Endothelial cell of umbilical vein (primary cell): ENCODE measurements at regions not wholly inside any gene's neighbourhood (a gene's known extent, or its start where the extent isn't known, plus 50 kb on each side); places are given as distances from the start of the nearest gene placed in this dataset.

Experiments
- BruUV-seq: library from RNA; stranded (reverse); fragments of 400-500 nt; replicated peaks from 2 replicates; lab custom pipeline; 2021; lab: Mats Ljungman, UMichigan
- CTCF ChIA-PET: fragments of 300-600, 350-600 bp; sonication (Branson Sonifier 250); formaldehyde crosslinking; loops from one replicate; lab custom pipeline; 2021; ENCODE audit warnings: antibody characterized with exemption, inconsistent platforms; lab: Charles Lee
- POLR2A ChIA-PET: fragments of 300-600, 350-600 bp; sonication (Branson Sonifier 250); formaldehyde crosslinking; loops from one replicate; lab custom pipeline; 2021; ENCODE audit warnings: antibody characterized with exemption, inconsistent platforms; lab: Charles Lee
- DNase-seq: peaks from one replicate; pipeline ENCODE4 v3.0.0-alpha.2; 2011; ENCODE audit warnings: low read depth, low spot score
- FAIRE-seq: peaks from 2 replicates; lab custom pipeline; 2011; peaks lifted over from hg19 to GRCh38; lab: Jason Lieb, UNC
- H2AFZ ChIP-seq: 2 replicates; pipeline ENCODE4 v1.6.0; 2012; ENCODE audit warnings: low read depth, low read length, control low read depth, inconsistent platforms
- H3K27ac ChIP-seq: 2 replicates; pipeline ENCODE4 v1.5.1; 2011; ENCODE audit warnings: low read depth, mild to moderate bottlenecking, control low read depth, low read length, moderate library complexity; ENCODE audit not compliant: insufficient read depth
- H3K27me3 ChIP-seq, 2 experiments: 2 replicates each; pipeline versions ENCODE4 v1.6.0 to v1.6.1; 2011; ENCODE audit warnings: low read length in 2 of 2, mixed read lengths in 1 of 2; ENCODE audit not compliant: control insufficient read depth in 2 of 2, insufficient read depth in 2 of 2
- H3K36me3 ChIP-seq, 2 experiments: 2 replicates in 1 of 2; 3 replicates in 1 of 2; pipeline ENCODE4 v1.5.1; 2011; ENCODE audit warnings: low read length in 2 of 2, mild to moderate bottlenecking in 1 of 2, moderate library complexity in 1 of 2; ENCODE audit not compliant: control insufficient read depth in 2 of 2, insufficient read depth in 2 of 2; ENCODE audit errors: extremely low read depth in 1 of 2
- H3K4me1 ChIP-seq: 3 replicates; pipeline ENCODE4 v1.5.1; 2011; ENCODE audit warnings: mild to moderate bottlenecking, low read length; ENCODE audit not compliant: control insufficient read depth, insufficient read depth; ENCODE audit errors: extremely low read depth
- H3K4me2 ChIP-seq: 2 replicates; pipeline ENCODE4 v1.6.1; 2011; ENCODE audit warnings: low read length, control low read depth, mixed read lengths; ENCODE audit not compliant: insufficient read depth
- H3K4me3 ChIP-seq, 3 experiments: fragments of 200-600 bp in 1 of 3; sonication (generic), shearing (Covaris generic) in 1 of 3; replicated peaks in 1 of 3; 2 replicates each; pipeline ENCODE4 v1.5.1; 2011 to 2016; ENCODE audit warnings: control low read depth in 3 of 3, low read length in 3 of 3, mild to moderate bottlenecking in 2 of 3, inconsistent platforms in 1 of 3, low read depth in 1 of 3, moderate library complexity in 1 of 3; ENCODE audit not compliant: insufficient read depth in 1 of 3
- H3K79me2 ChIP-seq: 2 replicates; pipeline ENCODE4 v1.6.0; 2012; ENCODE audit warnings: low read length, inconsistent platforms; ENCODE audit not compliant: control insufficient read depth, insufficient read depth
- H3K9ac ChIP-seq: replicated peaks from 2 replicates; pipeline ENCODE3; 2011; ENCODE audit warnings: low read length, control low read depth; ENCODE audit not compliant: insufficient read depth; ENCODE audit errors: extremely low read depth
- H3K9me1 ChIP-seq: replicated peaks from 3 replicates; pipeline ENCODE4 v1.6.0; 2011; ENCODE audit warnings: mild to moderate bottlenecking, low read length; ENCODE audit not compliant: control insufficient read depth, insufficient read depth; ENCODE audit errors: extremely low read depth
- H3K9me3 ChIP-seq: replicated peaks from 2 replicates; pipeline ENCODE4 v1.5.1; 2012; ENCODE audit warnings: low read length, inconsistent platforms; ENCODE audit not compliant: control insufficient read depth, insufficient read depth
- H4K20me1 ChIP-seq: replicated peaks from 2 replicates; pipeline ENCODE3; 2011; ENCODE audit warnings: mild to moderate bottlenecking, low read length; ENCODE audit not compliant: control insufficient read depth, insufficient read depth; ENCODE audit errors: extremely low read depth
- EZH2 ChIP-seq: IDR thresholded peaks from 2 replicates; pipeline ENCODE4 v1.6.1; 2012; ENCODE audit warnings: borderline replicate concordance, low read depth, mild to moderate bottlenecking, moderate library complexity, low read length, inconsistent platforms; ENCODE audit not compliant: severe bottlenecking
- FOS ChIP-seq: IDR thresholded peaks from 2 replicates; pipeline ENCODE4 v1.6.1; 2011; ENCODE audit warnings: mild to moderate bottlenecking, low read length, moderate library complexity, borderline replicate concordance; ENCODE audit not compliant: insufficient read depth
- GATA2 ChIP-seq: IDR thresholded peaks from 2 replicates; pipeline ENCODE4 v1.7.0; 2011; ENCODE audit warnings: low read depth, mild to moderate bottlenecking, moderate library complexity, mixed read lengths, low read length; ENCODE audit not compliant: insufficient read length, insufficient read depth
- JUN ChIP-seq: IDR thresholded peaks from 2 replicates; pipeline ENCODE4 v1.6.1; 2011; ENCODE audit warnings: borderline replicate concordance, low read depth; ENCODE audit not compliant: insufficient read length, insufficient read depth
- MYC ChIP-seq: IDR thresholded peaks from one replicate; pipeline ENCODE4 v1.6.1; 2011; ENCODE audit warnings: mild to moderate bottlenecking, low read depth, low read length
- POLR2A ChIP-seq: IDR thresholded peaks from 2 replicates; pipeline ENCODE4 v1.6.1; 2012; ENCODE audit warnings: low read depth, mild to moderate bottlenecking, control low read depth, low read length
- POLR2AphosphoS5 ChIP-seq: IDR thresholded peaks from 2 replicates; pipeline ENCODE4 v1.6.1; 2012; ENCODE audit warnings: low read depth, mild to moderate bottlenecking, control low read depth, low read length, moderate library complexity; ENCODE audit not compliant: insufficient read depth
- dilution Hi-C: fragments of 300-500 bp; cut with MboI; formaldehyde crosslinking; loops from one replicate; pipeline ENCODE4 v1.15.0; 2019; ENCODE audit warnings: low sequenced_read_pairs; ENCODE audit not compliant: extremely low pct_ligation_motif_present
- intact Hi-C: fragments of 100-400 bp; cut with micrococcal nuclease; formaldehyde crosslinking; loops from one replicate; pipeline ENCODE4 v1.10.0; 2022
- TF ChIP-seq, protein P1 (sequence below): IDR thresholded peaks from 2 replicates; pipeline ENCODE4 v1.6.1; 2011; ENCODE audit not compliant: insufficient read depth, insufficient read length
- TF ChIP-seq, protein P2 (sequence below), 2 donors: IDR thresholded peaks; 1 replicate in 1 of 2; 2 replicates in 1 of 2; pipeline ENCODE4 v1.5.1; 2011; ENCODE audit warnings: low read length in 2 of 2, mild to moderate bottlenecking in 2 of 2, moderate library complexity in 2 of 2, control low read depth in 1 of 2, inconsistent platforms in 1 of 2, low read depth in 1 of 2; ENCODE audit not compliant: insufficient read depth in 1 of 2; ENCODE audit errors: extremely low read depth in 1 of 2

DNA sequence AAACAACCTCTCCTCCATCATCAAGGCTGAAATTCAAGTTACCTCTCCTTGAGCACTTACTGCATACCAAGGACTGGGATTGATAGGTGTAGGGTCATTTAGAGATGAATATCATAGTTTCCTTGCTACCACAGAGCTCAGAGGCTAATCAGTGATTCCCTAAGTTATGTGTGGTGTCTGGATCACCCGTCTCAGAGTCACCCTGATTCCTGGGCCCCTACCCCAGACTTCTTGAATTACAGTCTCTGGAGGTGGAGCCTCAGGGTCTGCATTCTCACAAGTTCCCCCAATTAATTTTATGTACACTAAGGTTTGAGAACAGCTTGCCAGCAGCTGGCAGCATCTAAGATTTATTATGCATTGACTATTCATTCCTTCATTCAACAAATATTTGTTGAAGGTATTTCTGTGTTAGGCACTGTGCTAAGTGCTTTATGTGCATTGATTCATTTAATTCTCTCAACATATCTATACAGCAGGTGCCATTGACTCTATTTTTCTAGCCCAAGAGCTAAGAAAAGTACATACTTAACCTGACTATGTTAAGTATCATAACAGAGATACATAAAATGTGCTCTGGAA is 182.9 kb upstream of the FGGY start:
- dilution Hi-C loops: no loop called here
- H2AFZ ChIP-seq: no peak overlapping the region
- intact Hi-C loops: no loop called here
- no peak overlapping the region for H3K27ac ChIP-seq
- H3K79me2 ChIP-seq: no peaks in the 10 kb centered on the region
- BruUV-seq: no TSS peak
- CTCF ChIA-PET: no interaction called here
- H3K9me3 ChIP-seq: no peaks in the 10 kb centered on the region
- H3K4me1 ChIP-seq: peaks cover 7% of the 10 kb centered on the region
- H3K4me3 ChIP-seq: no peak overlapping the region
- no peak for DNase-seq
- H4K20me1 ChIP-seq: no peaks in the 10 kb centered on the region
- FAIRE-seq: no peak
- H3K4me2 ChIP-seq: no peak overlapping the region
- no peaks in the 10 kb centered on the region for H3K36me3 ChIP-seq
- POLR2A ChIA-PET: no interaction called here
- no peaks in the 10 kb centered on the region for H3K27me3 ChIP-seq
- no peak for TF ChIP-seq GATA2
- TF ChIP-seq, protein P1, sequence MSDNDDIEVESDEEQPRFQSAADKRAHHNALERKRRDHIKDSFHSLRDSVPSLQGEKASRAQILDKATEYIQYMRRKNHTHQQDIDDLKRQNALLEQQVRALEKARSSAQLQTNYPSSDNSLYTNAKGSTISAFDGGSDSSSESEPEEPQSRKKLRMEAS: no peak
- TF ChIP-seq POLR2AphosphoS5: no peak
- TF ChIP-seq POLR2A: no peak
- no peak for TF ChIP-seq MYC
- no peak for TF ChIP-seq JUN
- no peak for TF ChIP-seq FOS
- TF ChIP-seq EZH2: no peak
- TF ChIP-seq, protein P2, sequence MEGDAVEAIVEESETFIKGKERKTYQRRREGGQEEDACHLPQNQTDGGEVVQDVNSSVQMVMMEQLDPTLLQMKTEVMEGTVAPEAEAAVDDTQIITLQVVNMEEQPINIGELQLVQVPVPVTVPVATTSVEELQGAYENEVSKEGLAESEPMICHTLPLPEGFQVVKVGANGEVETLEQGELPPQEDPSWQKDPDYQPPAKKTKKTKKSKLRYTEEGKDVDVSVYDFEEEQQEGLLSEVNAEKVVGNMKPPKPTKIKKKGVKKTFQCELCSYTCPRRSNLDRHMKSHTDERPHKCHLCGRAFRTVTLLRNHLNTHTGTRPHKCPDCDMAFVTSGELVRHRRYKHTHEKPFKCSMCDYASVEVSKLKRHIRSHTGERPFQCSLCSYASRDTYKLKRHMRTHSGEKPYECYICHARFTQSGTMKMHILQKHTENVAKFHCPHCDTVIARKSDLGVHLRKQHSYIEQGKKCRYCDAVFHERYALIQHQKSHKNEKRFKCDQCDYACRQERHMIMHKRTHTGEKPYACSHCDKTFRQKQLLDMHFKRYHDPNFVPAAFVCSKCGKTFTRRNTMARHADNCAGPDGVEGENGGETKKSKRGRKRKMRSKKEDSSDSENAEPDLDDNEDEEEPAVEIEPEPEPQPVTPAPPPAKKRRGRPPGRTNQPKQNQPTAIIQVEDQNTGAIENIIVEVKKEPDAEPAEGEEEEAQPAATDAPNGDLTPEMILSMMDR (IDR thresholded peaks at IDR 0.05; ENCODE audit: extremely low read depth in 1 of 2, insufficient read depth in 1 of 2, low read depth in 1 of 2, low read length in 2 of 2): no peak
- no peaks in the 10 kb centered on the region for H3K9me1 ChIP-seq
- no peak overlapping the region for H3K9ac ChIP-seq
